Activated T-cell treated with anti-CD3 and anti-CD28 coated beads for 24 hours (primary cell): ENCODE measurements at regions not wholly inside any gene's neighbourhood (a gene's known extent, or its start where the extent isn't known, plus 50 kb on each side); places are given as distances from the start of the nearest gene placed in this dataset.

Source experiments
- DNase-seq: peaks from one replicate; pipeline ENCODE4 v3.0.0-alpha.2; 2020; ENCODE audit warnings: low read depth

DNA sequence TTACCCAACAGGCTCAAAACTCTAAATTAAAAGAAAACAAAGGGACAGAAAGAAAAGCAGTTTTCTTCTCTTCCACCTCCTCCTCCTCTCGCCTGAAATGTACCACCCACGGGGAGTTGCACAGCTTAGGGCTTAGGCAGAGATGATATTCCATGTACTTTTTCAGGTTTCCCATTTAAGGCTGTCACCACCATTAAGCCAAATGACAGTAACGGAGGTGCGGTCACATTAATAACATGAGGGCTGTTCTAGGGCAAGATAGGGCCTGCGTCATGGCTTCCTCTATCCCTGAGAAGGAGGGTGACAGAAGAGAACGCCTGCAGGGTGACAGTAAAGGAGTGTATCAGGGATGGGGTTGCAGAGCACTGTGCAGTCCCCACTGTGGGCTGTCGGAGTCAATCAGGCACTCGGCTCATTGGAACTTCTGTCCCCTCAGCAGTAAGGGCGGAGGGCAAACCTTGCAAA, 51.7 kb upstream of the TJP1 start:
- DNase-seq = no peak

GRCh38 chr15:29873264-29873663, 51.0 kb upstream of the TJP1 start:
- DNase-seq = no peak

DNA sequence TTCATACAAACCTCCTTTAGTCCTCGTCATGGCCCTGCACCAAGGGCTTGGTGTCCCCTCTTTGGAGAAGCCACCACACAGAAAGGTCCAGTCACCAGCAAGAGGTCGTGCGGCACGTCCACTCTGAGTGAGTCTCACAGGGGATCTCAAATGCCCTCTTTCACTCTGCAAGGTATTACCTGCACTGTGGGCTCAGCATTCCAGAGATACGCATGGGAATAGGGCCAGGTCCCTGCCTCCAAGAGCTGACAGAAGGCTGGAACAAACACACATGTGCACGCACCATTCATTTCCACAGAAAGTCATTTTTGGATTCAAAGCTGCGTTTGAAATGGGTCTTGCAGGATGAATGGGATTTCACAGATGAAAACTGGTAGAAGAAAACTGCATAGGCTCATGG, 50.4 kb upstream of the TJP1 start:
- no peak for DNase-seq
